Muscle layer of duodenum (tissue), 2 donors: ENCODE measurements at regions not wholly inside any gene's neighbourhood (a gene's known extent, or its start where the extent isn't known, plus 50 kb on each side); places are given as distances from the start of the nearest gene placed in this dataset.

Experiments
- H3K27ac ChIP-seq: one replicate; pipeline ENCODE4 v1.7.0; 2013; ENCODE audit warnings: mild to moderate bottlenecking, low read length
- H3K27me3 ChIP-seq: one replicate; pipeline ENCODE4 v1.7.0; 2013; ENCODE audit warnings: low read depth, mild to moderate bottlenecking, control low read depth, low read length
- H3K36me3 ChIP-seq, 2 donors: one replicate each; pipeline ENCODE4 v1.7.0; 2013; ENCODE audit warnings: low read length in 2 of 2, control low read depth in 1 of 2, mild to moderate bottlenecking in 1 of 2; ENCODE audit not compliant: insufficient read depth in 2 of 2, control insufficient read depth in 1 of 2
- H3K4me1 ChIP-seq, 2 donors: one replicate each; pipeline ENCODE4 v1.7.0; 2013; ENCODE audit warnings: low read length in 2 of 2, mild to moderate bottlenecking in 2 of 2, control low read depth in 1 of 2, moderate library complexity in 1 of 2; ENCODE audit not compliant: insufficient read depth in 2 of 2, control insufficient read depth in 1 of 2
- H3K4me3 ChIP-seq, 2 donors: one replicate each; pipeline ENCODE4 v1.7.0; 2013; ENCODE audit warnings: low read length in 2 of 2, low read depth in 1 of 2, mild to moderate bottlenecking in 1 of 2
- H3K9me3 ChIP-seq, 2 donors: one replicate each; pipeline ENCODE4 v1.7.0; 2013; ENCODE audit warnings: low read length in 2 of 2, control low read depth in 1 of 2, mild to moderate bottlenecking in 1 of 2; ENCODE audit not compliant: control insufficient read depth in 1 of 2
- donor health status: healthy.

DNA sequence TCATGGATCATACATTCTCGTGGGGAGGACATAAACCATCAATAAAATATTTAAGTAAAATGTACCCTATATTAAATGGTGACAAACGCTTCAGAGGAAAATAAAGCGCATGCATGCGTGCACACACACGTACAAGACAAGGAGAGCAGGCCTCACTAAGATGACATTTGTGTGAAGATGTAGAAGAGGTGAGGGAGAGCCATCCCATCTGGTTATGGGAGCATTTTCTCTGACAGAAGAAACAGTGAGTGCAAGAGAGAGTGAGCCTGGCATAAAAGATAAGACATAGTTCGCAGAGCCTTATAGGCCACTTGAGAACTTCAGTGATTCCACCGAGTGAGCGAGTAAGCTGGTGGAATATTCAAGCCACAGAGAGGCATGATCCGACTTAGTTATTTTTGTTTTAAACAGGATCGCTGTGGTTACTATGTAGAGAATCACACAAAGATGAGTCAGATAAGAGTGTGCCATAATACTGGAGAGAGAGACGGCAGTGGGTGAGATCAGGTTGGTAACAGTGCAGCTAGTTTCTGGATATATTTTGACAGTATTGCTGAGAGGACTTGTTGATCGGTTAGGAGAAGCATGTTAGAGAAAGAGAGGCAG, 624.2 kb downstream of the PLPP3 start:
- no peaks in the 10 kb centered on the region for H3K36me3 ChIP-seq
- H3K4me3 ChIP-seq = no peak overlapping the region
- H3K27me3 ChIP-seq = no peaks in the 10 kb centered on the region
- H3K27ac ChIP-seq = no peak overlapping the region
- no peaks in the 10 kb centered on the region for H3K9me3 ChIP-seq
- H3K4me1 ChIP-seq = no peaks in the 10 kb centered on the region

DNA sequence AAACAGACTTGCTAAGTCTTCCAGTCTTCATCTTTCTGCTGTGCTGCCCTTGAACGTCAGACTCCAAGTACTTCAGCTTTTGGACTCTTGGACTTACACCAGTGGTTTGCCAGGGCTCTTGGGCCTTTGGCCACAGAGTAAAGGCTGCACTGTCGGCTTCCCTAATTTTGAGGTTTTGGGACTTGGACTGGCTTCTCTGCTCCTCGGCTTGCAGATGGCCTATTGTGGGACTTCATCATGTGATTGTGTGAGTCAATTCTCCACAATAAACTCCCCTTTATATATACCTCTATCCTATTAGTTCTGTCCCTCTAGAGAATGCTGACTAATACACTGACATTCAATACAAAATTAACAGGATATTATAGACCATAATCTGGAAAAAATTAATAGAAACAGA, 628.1 kb downstream of the PLPP3 start:
- H3K27me3 ChIP-seq = no peaks in the 10 kb centered on the region
- no peaks in the 10 kb centered on the region for H3K36me3 ChIP-seq
- H3K27ac ChIP-seq = no peak overlapping the region
- no peaks in the 10 kb centered on the region for H3K4me1 ChIP-seq
- H3K9me3 ChIP-seq = no peaks in the 10 kb centered on the region
- no peak overlapping the region for H3K4me3 ChIP-seq

DNA sequence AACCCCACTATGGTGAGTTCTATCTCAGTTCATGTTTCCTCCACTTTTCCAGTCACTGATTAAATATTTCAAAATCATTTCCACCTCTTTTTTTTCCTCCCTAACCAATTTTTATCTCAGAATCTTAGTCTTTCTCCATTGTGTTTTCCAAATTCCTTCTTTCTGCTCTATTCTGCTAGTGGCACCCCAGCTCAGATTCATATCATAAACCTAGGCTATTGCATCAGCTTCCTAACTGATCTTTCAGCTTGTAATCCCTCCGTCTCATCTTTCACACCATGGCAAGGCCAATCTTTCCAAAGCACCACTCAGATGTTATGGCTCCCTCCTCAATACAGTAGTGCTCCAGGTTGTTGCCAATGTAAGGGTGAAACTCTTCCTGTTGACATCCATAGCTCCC, 631.9 kb downstream of the PLPP3 start:
- Histone ChIP-seq H3K36me3 (no peaks in the 10 kb centered on the region), H3K27me3 (no peaks in the 10 kb centered on the region), H3K4me3 (no peak overlapping the region), H3K4me1 (no peaks in the 10 kb centered on the region), H3K9me3 (no peaks in the 10 kb centered on the region), H3K27ac (no peak overlapping the region)

DNA sequence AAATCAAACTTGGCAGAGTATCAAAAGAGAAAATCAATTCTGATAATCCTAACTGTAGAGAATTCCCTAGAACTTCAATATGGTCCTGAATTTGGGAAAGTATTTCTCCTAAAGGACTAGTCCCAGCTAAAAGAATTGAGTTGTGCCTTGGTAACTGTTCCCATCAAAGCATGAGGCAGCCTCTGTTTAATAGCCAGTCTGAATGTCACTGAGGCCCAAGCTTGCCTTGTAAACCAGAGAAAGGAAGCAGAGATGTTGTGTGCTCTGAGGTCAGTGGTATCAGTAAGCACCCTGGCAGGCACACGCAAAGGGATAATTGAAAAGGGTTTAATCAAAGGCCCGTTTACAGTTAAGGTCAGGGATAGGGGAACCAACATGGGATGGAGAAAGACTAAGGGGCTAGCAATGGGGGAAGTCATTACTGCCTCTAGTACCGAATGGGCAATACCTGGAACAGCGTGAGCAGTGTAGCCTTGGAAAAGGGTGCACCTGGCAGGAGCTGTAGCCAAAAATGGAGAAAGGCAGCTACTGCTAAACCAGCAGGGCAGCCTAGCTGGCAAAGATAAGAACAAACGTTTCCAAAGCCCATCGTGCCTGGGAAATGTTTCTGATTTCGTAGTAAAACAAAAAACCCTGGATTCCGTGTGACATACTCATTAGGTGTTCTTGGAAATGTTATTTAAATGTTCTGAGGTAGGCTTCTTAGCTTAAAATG, 635.5 kb downstream of the PLPP3 start:
- no peaks in the 10 kb centered on the region for H3K4me1 ChIP-seq
- H3K36me3 ChIP-seq = no peaks in the 10 kb centered on the region
- H3K9me3 ChIP-seq = no peaks in the 10 kb centered on the region
- no peak overlapping the region for H3K4me3 ChIP-seq
- H3K27ac ChIP-seq = no peak overlapping the region
- no peaks in the 10 kb centered on the region for H3K27me3 ChIP-seq

DNA sequence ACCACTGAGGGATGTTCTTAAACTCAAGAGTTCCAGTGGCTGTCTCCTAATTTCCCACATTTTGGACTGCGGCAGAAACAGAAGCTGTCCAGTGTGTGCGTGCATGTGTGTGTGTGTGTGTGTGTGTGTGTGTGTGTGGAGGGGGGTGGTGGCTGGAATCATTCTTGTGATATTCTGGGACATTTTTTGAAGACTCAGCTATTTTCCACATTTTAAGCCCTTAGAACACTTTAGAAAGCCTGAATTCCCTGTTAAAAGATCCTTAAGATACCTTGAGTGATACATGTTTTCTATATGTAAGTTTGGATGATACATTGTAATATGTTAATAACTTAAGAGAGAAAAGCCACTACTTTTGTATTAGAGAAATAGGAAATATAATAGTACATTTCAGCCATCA, 636.4 kb downstream of the PLPP3 start:
- H3K9me3 ChIP-seq = no peaks in the 10 kb centered on the region
- no peak overlapping the region for H3K4me3 ChIP-seq
- no peak overlapping the region for H3K27ac ChIP-seq
- no peaks in the 10 kb centered on the region for H3K36me3 ChIP-seq
- no peaks in the 10 kb centered on the region for H3K4me1 ChIP-seq
- no peaks in the 10 kb centered on the region for H3K27me3 ChIP-seq

DNA sequence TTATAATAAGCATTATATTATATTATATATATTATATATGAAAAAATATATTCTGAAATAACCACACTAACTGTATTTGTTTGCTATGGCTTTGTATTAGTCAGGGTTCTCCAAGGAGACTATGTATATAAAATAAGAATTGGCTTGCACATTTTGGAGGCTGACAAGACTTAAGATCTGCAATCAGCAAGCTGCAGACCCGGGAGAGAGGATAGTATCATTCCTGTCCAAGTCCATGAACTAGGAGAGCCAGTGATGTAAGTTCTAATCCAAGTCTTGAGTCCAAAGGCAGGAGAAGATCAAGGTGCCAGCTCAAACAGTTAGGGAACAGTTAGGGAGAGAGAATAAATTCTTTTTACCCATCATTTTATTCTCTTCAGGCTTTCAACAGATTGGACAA, 639.5 kb downstream of the PLPP3 start:
- no peak overlapping the region for H3K4me3 ChIP-seq

DNA sequence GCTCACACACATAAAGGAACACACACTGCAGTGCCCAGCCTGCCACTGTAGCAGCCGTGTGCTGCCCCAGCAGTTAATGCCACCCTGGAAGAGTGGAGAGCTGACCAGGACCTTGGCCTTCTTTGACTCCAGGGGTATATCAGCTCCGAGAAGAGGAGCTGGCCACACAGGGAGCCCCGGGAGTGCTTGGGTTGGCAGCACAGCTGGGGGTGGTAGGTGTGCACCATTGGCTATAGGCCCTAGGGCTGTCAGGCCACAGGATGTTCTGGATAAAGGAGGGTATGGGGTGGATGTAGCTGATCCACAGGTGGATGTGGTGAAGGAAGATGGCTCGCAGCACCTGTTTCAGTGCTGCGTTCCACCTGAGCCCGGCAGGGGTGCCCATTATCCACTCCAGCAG, 640.5 kb downstream of the PLPP3 start:
- Histone ChIP-seq H3K27ac (no peak overlapping the region), H3K27me3 (no peaks in the 10 kb centered on the region), H3K4me3 (no peak overlapping the region), H3K36me3 (no peaks in the 10 kb centered on the region), H3K4me1 (no peaks in the 10 kb centered on the region), H3K9me3 (no peaks in the 10 kb centered on the region)

More for the DNA sequence above, 639.5 kb downstream of the PLPP3 start:
- Histone ChIP-seq H3K36me3 (no peaks in the 10 kb centered on the region), H3K27me3 (no peaks in the 10 kb centered on the region), H3K27ac (no peak overlapping the region), H3K9me3 (no peaks in the 10 kb centered on the region), H3K4me1 (no peaks in the 10 kb centered on the region)

DNA sequence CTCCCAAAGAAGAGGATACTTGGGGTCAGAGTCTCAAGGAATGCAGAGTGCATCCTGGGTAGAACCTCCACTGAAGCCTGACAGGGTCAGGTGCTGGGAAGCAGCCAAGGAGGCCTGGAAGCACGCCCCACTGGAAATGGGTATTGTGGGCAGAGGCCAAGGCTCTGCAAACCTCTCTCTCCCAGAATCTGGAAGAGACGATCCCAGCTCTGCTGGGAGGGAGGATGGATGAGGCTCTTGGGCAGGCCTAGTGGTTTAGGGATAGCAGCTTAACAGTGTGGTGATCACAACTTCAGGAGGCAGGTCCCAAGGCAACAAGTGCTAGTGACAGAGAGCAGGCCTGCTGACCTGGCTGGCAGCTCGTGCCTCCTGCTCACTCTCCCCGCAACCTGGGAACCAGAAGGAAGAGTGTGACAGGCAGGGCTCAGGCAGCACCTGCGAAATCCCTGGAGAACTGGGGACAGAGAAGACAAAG, 641.0 kb downstream of the PLPP3 start:
- H3K36me3 ChIP-seq = no peaks in the 10 kb centered on the region
- no peaks in the 10 kb centered on the region for H3K9me3 ChIP-seq
- H3K27ac ChIP-seq = no peak overlapping the region
- no peak overlapping the region for H3K4me3 ChIP-seq
- no peaks in the 10 kb centered on the region for H3K27me3 ChIP-seq
- no peaks in the 10 kb centered on the region for H3K4me1 ChIP-seq

DNA sequence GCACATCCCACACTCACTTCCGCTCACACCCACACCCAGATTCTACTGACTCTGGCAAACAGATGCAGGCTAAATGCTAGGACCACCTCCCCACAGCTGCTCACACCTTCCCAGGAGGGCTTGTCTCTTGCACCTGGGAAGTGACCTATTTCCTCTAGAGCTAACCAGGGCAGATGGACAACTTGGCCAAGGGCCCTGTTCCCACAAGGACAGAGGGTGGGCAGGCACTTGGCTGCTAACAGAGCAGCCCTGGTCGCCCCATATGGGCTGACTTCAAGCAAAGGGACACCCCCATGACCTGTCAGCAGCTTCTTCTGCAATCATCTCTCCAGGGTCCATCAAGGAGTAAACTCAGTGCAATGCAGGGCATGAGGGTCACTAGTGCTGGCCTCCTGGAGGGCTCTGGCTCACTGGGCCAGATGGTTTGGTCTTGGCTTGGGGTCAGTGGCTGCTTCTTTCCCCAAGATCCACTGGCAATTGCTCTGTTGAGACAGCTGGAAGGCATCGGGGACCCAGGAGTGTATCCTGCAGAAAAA, 641.5 kb downstream of the PLPP3 start:
- Histone ChIP-seq H3K36me3 (no peaks in the 10 kb centered on the region), H3K4me3 (no peak overlapping the region), H3K4me1 (no peaks in the 10 kb centered on the region), H3K27ac (no peak overlapping the region), H3K9me3 (no peaks in the 10 kb centered on the region), H3K27me3 (no peaks in the 10 kb centered on the region)

DNA sequence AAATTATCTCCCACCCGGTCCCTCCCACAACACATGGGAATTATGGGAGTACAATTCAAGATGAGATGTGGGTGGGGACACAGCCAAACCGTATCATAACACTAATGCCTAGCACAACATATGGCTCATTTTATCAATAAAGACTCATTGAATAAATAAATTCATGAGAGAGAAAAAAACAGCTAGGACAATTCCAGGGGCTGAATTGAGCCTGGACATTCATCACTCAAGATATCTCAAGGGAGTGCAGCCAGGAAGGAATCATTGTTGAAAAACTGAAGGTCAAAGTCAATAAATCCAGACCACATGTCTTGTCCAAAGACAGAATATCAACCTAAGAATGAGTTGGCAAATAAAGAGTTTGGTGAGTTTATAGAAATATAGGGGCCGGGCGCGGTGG, 644.1 kb downstream of the PLPP3 start:
- H3K27ac ChIP-seq = no peak overlapping the region
- no peaks in the 10 kb centered on the region for H3K27me3 ChIP-seq
- H3K9me3 ChIP-seq = no peaks in the 10 kb centered on the region
- H3K36me3 ChIP-seq = no peaks in the 10 kb centered on the region
- H3K4me1 ChIP-seq = peaks cover 10 to 12% of the 10 kb centered on the region in 2 donors
- no peak overlapping the region for H3K4me3 ChIP-seq

DNA sequence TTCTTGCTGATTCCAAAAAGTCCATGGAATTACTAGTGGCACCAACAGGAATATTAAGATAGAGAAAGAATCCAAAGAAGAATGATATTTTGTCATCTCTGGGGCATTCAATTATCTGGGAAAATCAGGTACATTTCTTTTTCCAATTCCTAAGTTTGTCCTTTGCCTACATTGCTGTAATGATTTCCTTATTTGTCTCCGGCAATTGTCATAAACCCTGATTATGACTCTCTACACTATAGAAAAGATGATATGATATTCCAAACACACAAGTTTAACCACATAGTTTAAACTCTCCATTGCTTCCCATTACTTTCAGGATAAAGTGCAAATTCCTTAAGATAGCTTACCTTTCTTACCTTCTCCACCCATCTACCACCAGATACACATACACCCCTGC, 647.0 kb downstream of the PLPP3 start:
- Histone ChIP-seq H3K4me1 (peaks cover 10 to 12% of the 10 kb centered on the region in 2 donors), H3K4me3 (no peak overlapping the region), H3K36me3 (no peaks in the 10 kb centered on the region), H3K9me3 (no peaks in the 10 kb centered on the region), H3K27me3 (no peaks in the 10 kb centered on the region), H3K27ac (no peak overlapping the region)
